NCI-H446 (cell line): ENCODE measurements at regions not wholly inside any gene's neighbourhood (a gene's known extent, or its start where the extent isn't known, plus 50 kb on each side); places are given as distances from the start of the nearest gene placed in this dataset.
"Not testable (repeated sequence)": the region's sequence is repeated elsewhere in the genome, so short reads cannot be mapped to it uniquely, and the experiment has no call there.

ENCODE experiments used
- DNase-seq, 2 experiments: peaks; one replicate each; lab custom pipeline; 2025; lab: John Stamatoyannopoulos, UW

DNA sequence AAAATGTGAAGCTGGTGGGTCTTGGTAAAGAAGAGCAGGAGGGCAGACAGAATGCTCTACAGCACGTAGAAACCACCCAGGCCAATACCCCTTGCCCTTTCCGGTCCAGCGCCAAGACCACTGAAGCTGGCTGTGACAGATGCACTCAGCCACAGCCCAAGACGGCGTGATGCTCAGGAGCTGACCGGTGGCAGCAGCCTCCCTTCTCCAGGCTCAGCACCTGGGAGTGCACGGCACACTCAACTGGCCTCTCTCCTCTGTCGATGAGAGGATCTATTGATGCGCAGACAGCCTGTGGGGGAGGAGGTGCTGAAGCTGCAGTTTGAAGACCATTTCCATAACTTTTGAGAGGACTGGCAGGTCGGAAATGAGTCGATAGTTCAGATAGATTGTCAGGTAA is 141.0 kb upstream of the MYT1L start:
- no peak for DNase-seq

DNA sequence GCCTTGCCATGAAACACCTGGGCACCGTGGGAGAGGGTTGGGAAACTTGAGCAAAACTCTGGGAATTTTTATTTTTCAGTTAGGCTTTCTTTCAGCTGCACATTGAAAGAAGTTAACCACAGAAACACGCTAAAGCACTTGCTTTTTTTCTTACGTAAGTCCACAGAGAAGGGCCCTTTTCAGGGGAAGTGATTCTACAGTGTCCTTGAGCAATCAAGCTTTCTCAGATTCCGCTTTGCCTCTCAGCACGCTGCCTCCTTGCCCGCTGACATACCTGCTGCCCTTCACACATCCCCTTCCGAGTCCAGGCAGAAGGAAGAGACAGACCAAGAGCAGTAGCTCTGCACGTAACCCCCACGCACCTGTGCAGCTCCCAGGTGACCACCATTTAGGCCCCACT is 135.5 kb upstream of the MYT1L start:
- DNase-seq, result no peak

DNA sequence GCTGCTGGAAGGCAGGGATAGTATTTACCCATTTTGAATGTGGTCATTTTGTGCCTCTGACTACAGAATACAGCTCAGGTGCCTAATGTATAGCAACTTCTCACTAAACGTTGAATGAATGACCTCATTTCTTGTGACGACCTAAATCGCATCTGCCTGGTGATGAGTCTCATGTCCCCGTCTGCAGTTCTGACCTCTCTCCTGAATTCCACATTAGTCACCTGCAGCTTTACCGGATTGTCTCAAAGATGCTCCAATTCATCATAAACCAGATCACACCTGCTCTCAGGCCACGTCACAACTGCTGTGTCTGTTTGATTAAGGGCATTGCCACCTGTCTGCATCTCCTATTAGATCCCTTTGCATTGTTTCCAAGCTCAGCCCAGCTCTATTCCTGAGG is 133.6 kb upstream of the MYT1L start:
- no peak for DNase-seq

DNA sequence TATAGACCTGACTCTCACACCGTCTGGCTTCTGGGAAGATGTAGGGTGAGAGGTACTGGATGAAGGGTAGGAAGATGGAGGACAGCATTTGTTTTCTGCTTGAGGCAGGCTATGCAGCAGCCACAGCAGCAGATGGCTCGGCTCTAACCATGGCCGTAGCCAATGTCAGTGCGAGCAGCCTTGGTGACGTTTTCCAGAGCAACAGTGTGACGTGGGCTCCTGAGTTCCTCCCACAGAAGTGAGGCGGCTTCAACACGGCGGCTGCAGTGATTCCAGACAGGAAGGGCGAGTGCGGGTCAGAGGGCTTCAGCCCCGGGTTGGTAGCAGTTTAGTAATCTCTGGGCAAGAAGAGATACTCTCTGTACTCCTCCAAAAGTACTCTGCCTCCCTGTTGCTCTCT is 133.0 kb upstream of the MYT1L start:
- no peak for DNase-seq

DNA sequence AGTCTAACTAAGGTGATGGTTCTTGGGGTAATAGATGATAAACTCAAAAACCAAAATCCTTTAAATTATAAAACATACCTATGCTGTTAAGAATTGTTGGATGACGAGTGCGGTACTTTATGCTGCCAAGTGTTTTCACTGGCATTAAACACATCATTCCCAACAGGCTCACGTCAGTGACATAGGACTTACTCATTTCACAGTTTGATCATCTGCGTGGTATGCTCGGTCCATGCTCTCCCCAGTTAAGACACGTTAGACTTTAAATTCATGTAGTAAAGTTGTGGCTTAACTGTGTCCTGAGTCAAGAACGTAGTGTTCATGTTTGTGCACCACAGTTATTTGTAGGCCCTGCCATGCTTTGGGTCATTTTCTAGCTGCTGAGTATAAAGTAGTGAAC is 125.6 kb upstream of the MYT1L start:
- DNase-seq, result no peak

DNA sequence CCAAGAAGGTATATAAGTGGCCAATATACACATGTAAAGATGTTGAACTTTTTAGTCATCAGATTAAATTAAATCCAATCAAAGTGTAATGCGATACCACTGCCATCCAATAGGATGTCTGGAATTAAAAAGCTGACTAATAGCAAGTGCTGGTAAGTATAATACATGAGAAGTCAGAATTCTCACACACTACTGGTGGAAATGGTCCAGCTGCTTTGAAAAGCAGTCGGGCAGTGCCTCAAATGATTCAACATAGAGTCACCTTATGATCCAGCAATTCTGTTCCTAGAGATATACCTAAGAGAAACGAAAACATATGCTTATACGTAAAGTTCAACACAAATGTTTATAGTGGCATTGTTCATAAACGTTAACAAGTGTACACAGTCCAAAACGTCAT is 124.1 kb upstream of the MYT1L start:
- no peak for DNase-seq

DNA sequence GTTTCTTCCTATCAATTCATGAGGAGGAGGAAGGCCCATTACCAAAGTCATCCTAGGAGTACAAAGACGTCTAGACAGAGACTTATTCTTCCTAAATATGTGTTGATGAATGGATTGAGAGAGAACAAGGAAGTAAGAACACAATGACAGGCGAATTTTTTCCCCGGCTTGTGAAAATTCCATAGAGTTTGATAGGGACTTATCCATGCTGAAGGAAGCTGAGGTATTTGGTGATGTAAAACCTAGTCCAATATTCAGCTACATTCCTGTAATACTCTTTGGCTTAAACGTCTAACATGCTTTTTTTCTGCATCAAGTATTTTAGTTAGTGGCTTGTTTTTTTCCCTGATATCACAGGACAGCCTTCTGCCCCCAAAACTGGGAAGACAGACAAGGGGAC is 121.9 kb upstream of the MYT1L start:
- DNase-seq, result no peak

DNA sequence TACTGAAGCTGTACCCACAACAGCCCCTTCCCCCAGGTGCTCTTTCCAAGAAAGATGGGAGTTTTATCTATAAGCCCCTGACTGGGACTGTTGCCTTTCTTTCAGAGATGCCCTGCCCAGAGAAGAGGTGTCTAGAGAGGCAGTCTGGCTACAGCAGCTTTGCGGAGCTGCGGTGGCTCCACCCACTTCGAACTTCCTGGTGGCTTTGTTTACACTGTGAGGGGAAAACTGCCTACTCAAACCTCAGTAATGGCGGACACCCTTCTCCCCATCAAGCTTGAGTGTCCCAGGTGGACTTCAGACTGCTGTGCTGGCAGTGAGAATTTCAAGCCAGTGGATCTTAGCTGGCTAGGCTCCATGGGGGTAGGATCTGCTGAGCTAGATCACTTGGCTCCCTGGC is 120.2 kb upstream of the MYT1L start:
- not testable (repeated sequence) for DNase-seq

DNA sequence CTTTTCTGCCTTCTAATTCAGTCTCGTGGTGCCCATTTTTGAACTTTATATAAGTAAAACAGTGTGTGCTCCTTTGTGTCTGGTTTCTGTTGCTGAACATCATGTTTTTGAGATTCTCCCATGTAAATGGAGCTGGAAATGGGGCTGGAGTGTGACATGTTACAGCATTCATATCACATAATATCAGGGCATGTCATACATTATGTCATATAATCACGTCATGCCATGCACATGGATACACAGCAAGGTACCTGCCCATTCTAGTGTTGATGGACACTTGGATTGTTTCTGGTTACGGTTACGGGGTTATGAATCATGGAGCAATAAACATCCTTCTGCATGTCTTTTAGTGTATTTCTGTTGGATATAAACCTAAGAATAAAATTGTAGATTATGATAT is 117.1 kb upstream of the MYT1L start:
- no peak for DNase-seq

DNA sequence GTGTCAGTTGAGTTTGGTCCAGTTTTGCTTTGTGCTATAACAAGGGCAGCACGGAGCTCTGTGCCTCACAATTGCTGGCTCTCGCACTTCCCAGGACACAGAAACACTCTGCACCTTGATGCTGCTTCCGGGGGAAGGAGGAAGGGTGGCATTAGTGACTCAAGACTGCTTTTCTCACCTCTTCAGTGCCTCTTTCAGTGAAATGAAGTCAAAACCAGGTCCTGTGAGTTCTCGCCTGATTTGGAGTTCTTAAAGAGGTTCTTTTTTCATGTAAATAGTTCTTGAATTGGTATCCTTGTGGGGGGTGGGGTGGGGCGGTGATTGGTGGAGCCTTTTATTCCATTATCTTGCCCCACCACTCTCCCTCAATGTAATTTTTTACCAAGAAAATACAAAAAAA is 91.5 kb upstream of the MYT1L start:
- no peak for DNase-seq

DNA sequence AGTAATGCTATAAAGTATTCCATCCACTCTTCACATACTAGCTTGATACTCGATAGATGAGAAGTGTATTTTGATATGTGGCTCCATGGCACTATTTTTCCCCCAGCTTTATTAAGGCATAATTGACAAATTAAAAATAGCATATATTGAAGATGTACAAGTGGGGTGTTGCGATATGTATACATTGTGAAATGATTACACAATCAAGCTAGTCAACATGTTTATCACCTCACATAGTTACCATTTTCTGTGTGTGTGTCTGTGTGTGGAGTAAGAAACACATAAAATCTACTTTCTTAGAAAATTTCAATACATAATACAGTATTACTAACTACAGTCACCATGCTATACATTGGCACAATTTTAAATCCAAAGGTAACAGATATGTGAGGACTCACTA is 82.5 kb upstream of the MYT1L start:
- no peak for DNase-seq

DNA sequence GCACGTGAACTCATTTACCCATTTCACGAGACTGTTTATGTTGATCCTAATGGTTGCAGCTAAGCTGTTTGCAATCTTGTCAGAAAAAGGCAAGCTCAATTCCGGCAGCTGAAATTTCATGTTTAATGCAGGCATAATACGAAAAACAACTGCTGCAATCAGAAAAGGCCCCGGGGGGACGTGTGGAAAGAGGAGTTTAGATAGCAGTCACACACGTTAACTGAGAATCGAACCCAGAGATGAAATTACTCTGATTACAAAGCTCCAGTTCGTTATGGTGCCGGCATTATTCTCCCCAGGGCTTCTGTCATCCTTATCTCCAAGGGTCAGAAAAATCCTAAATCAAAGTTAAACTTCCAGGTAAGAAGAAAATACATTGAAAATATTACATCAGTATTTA is 79.9 kb upstream of the MYT1L start:
- no peak for DNase-seq

DNA sequence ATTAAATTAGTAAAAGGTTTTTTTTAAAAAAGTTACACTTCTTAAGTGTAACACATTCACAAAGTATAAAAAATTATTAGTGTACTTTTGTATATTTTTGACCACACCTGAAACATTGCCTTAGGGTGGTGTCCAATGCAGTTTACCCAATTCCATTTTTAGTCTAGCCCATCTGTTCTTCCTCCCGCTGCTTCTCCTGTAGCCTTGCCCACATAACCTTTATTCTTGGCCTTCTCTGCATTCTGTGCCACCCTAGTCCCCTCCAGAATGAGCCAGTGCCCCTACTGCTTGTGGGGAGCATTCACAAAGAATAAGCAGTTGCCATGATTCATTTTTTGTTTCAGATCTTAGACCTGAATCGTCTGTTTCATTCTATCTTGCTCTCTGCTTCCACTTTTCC is 78.4 kb upstream of the MYT1L start:
- DNase-seq, result no peak

DNA sequence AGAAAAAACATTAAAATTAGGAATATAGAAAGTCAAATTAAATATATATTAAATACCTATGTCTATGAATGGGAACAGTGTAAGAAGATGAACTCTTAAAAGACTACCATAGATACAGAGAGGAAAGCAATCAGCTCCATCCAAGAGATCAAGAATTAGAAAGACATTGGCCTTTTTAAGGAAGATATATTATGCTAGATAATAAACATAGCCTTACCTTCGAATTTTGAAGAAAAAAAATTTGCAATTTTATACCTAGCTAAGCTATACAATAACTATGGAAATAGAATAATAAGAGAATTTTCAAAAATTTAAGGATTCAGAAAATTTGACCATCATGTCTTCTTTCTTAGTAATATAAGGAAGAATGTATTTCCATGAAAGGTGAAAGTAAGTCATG is 74.7 kb upstream of the MYT1L start:
- DNase-seq, result no peak

DNA sequence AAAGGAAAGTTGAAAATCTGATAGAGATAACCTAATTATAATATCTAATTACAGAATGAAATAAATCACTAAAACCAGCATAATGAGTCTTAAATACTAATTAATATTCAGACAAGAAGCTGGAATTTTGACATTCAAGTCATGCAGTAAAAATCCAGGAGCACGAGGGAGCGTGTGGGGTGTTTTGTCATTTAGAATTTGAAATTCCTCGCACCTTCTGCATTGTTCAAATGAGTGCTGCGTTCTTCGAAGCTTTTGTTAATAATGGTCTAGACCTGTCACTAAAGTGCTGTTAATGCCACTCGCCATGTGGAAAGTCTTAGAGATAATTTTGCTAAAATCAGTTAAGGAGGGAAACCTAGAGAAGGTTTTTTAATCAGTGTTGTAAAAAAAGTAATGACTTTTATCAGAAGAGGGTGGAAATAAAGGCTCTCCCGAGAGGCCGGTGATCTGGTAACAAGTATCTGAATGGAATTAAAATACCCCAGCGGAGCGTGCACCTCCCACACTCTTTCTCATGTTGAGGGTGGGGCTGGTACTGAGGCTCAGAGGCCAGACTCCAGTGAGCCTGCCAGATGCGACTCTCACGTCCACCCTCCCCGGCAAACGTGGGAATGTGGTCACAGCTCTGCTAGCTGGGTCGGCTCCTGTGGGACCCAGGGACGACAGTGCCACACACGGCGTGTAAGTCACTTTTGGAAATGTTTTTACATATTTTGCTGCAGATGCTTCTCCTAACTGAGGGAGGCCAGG is 69.4 kb upstream of the MYT1L start:
- DNase-seq, result no peak

DNA sequence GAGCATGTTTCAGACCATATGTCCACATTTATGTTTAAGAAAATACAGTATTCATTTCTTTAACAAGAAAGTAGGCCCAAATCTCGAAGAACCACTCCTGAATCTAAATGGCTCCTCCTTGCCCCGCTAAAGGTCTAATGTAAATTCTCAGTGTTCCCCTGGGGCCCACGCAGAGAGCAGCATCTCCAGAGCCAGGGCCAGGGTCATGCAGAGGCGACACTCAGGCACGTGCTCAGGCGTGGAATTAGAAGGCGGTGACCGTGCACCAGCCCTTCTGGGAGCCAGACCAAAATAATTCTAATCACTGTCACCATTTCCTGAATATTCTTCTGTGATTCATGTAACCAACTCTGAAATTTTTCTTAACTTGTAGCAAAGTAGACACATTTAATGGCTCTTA is 68.3 kb upstream of the MYT1L start:
- no peak for DNase-seq

DNA sequence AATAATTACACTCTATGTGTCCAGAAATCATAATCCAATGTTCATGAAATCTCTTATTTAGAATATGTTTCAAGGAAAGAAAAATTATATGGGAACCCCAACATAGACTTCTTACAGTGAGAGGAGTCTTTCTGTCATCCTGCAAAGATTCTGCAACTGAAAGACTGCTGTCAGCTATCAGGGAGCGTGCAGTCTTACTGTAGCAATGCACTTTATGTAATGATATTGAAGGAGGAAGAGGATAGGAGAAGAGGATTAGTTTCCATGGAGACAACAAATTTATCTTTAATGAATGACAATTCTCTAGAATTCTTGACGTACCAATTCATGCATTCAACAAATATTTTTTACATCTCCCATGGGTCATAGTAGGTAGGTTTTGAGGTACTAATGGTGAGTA is 61.3 kb upstream of the MYT1L start:
- no peak for DNase-seq

DNA sequence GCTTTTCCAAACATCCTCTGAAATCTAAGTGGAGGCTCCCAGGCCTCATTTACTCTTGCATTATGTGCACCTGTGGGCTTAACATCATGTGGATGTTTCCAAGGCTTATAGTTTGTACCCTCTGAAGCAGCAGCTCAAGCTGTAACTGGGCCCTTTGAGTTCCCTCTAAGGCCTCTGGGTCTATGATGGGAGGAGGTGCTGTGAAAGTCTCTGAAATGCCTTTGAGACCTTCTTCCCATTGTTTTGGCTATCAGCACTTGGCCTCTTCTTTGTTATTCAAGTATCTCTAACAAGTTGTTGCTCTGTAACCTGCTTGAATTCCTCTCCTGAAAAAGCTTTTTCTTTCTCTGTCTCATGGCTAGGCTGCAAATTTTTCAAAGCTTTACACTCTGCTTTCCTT is 58.1 kb upstream of the MYT1L start:
- DNase-seq, result no peak
